ENCODE measurements at regions not wholly inside any gene's neighbourhood (a gene's known extent, or its start where the extent isn't known, plus 50 kb on each side); places are given as distances from the start of the nearest gene placed in this dataset.

DNA sequence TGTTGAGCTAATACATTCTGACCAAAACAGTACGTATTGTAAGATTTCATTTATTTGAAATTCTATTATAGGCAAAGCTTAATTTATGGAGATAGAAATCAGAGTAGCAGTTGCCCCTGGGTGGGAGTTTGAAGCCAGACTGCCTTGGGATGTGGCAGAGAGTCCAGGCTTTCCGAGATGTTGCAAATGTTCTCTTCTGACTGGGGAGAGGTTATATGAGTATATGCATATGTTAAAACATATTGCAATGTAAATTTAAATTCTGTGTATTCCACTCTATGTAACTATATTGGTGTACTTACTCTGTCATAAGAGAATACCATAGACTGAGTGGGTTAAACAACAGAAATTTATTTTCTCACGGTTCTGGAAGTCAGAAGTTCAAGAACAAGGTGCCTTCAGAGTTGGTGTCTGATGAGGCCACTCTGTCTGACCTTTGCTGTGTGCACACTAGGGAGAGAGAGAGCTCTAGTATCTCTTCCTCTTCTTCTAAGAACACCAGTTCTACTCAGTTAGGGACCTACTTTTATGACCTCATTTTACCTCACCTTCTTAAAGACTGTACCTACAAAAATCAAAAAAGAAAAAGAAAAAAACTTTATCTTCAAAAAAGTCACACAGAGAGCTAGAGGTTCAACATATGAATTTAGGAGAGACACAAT is 299.3 kb upstream of the HS3ST1 start:
- DNase-seq = no peak

DNA sequence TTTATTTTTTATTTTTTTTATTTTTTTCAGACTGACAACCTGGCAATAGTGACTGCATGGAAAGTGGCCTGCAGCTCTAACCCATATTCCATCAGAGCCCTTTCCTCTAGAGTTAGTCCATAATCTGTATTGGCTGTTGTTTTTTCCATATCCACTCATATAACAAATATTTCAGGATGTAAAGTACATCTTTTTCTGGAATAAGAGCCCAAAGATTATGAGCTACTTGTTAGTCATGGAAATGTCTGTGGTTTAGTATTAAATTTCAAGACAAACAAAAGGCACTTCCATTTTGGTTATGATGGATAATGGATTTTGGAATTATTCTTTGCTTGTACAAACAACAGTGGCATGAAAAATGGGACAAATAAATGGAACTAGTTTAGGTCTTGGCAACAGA is 296.0 kb upstream of the HS3ST1 start:
- DNase-seq = no peak

- DNase-seq = no peak
Observed at GRCh38 chr4:11722223-11722622, 293.5 kb upstream of the HS3ST1 start.

DNA sequence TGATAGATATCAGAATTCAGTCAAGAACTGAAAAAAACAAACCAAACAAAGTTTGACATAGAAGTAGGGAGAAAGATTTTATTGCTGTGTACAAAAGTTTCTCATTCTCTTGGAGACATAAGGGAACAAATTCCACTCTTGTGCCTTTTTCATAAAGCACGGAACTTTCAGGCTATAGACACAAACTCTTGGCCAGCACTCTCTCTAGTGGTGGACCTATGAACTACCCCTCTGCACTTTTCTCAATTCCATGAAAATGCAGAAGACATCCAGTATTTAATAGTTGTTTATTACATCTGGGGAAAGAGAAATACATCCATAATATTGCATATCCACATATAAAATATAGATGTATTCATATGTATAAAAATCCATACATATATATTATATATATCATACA is 291.6 kb upstream of the HS3ST1 start:
- no peak for DNase-seq

DNA sequence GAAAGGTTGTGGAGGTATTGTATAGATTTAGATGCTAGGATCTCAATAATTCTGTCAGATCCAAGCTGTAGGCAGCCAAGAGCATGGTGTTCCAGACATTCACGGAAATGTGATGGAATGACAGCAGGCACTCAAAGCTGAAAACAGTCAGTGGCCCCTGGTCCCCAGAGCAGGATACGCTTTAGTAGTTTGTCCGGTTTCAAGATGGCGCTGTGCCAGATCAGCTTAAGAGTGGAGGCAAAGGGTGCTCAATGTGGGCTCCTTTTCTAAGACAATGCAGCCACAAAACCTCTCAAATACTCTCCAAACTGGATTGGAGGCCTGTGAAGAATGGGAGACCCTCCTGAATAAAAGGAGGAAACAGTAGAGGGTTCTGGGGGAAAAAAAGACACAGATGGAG is 291.2 kb upstream of the HS3ST1 start:
- DNase-seq = no peak

DNA sequence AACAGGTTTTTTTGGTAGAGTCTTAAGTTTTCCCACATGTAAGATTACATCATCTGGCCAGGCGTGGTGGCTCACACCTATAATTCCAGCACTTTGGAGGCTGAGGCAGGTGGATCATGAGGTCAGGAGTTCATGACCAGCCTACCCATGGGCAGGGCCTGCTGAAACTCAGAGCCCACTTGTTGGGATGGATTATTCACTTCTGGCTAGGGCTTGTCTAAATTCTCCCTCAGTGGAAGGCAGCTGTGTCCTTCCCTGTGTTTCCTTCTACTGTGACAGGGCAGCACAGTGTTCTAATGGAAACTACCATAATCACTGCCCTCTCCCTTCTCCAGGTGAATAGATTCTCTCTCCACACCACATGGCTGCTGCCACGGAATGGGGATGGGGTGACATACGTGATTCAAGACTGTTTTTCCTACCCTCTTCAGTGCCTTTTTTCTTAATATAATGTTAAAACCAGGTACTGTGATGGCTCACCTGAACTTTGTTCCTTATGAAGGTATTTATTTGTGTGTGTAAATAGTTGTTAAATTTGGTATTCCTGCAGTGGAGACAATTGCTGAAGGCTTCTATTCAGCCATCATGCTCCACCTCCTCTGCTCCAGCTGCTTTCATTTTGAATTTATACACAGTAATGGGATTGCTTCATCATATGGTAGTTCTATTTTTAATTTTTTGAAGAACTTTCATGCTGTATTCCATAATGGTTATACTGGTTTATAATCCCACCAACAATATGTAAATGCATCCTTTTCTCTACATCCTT is 287.2 kb upstream of the HS3ST1 start:
- DNase-seq = no peak

GRCh38 chr4:11710453-11711093 is 281.9 kb upstream of the HS3ST1 start:
- no peak for DNase-seq

GRCh38 chr4:11704186-11704830 is 275.6 kb upstream of the HS3ST1 start:
- DNase-seq = no peak

DNA sequence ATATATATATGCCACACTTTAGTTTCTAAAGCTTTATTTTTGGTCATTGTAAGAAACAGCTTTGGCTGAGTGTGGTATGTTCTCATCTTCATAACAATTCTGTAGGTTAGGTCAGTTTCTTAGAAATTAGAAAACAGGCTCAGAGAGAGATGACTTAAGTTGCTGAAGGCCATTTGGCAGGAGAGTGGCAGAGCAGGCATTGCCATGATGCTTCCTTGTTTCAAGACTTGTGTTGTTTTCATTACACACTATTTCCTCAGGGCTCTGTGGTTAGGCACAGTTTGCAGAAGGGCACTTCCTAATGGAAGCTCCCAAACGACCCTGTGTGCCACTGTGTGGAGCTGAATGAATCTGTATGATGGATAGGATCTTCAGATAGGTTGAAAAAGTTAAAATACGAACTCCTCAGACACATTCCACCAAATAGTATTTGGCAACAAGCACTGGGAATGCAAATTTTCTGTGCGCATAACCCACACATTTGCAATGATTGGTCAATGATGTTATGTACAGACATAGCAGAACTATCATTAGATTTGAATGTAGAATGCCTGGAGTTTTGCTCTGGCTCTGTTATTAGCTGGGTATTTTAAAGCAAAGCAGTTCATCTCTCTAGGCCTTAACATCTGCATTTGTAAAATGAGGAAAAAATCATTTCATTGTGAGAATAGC is 274.3 kb upstream of the HS3ST1 start:
- no peak for DNase-seq

DNA sequence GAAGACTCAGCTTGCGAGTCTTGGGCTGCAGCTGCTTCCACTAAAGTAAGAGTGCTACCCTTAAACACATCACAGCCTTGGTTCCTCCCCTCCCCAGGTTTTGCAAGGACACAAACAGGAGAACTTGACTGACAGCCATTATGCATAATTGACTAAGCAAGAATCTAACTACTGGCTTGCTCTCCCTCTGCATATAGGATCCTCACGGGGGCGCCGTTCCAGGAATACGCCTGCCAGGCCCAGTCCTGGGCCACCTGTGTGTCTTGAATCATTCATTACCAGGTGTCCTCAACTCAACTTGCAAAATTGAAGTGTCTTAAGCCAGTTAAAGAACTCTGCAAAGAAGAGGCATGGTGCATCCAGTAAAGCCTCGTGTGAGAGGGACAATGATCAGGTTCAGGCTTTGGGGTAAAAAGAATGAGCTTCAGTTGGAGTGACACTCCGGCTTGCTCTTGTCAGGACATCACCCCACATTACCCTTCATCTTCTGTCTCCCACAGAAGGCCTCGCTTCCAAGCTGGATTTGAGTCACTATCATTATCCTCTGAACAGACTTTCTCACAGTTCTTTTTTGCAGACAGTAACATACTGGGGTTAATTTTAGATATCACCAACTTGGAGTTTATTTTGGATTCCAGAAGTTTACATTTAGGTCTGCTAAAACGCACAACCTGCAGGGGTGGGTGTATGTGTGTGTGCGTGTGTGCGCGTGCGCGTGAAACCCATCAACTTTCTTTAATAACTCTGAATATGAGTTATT is 273.5 kb upstream of the HS3ST1 start:
- no peak for DNase-seq

DNA sequence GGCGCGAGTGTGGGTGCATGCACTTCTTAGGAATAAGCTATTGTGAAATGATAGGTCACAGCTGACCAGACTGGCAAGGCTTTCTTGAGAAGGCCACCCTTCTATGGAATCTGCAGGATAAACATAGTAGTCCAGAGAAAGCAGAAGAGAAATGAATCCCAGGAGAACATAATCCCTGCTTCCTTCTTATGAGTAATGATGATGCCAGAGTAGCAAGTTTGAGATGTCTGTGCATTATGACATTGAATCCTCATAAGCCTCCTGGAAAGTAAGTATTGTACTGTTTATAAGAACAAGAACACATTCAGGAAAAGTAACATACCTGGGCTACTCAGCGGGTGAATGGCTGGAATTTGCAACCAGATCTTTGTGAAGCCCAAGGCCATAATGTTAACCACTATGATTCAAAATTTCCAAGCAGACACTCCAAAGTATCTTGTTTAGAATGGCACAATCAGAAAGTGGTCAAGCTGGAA is 272.1 kb upstream of the HS3ST1 start:
- DNase-seq = no peak

DNA sequence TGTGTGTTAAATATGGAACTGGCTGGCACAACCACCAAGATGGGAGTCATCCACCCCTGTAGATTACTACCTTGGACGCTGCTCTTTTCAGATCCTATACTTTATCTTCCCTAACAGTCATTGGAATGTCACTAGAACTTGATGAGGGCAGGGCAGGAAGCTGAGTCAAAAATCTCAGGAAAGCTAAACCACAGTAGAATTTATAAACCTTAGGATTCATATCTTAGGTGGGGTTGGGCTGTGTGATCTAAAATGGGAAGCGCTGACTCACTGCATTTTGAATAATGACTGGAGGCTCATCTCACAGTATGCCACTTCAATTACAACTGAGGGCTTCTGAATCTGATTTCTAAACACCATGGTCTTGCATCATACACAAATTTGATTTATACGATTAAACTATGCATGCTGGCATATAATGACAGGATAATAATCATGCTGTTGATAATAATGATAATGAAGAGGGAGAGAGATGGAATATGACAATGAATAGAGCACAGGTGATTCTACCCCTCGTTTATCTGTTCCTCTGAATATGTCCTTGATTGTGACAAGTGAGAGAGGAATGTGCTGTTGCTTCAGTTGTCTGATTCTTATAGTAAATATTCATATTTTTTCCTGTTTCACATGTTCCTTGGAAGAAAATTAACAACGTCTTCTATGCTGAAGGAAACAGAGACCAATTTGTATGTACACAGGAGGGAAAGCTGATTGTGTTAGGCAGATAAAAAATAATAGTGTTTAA is 270.3 kb upstream of the HS3ST1 start:
- no peak for DNase-seq

GRCh38 chr4:11698033-11698432 is 269.3 kb upstream of the HS3ST1 start:
- no peak for DNase-seq

DNA sequence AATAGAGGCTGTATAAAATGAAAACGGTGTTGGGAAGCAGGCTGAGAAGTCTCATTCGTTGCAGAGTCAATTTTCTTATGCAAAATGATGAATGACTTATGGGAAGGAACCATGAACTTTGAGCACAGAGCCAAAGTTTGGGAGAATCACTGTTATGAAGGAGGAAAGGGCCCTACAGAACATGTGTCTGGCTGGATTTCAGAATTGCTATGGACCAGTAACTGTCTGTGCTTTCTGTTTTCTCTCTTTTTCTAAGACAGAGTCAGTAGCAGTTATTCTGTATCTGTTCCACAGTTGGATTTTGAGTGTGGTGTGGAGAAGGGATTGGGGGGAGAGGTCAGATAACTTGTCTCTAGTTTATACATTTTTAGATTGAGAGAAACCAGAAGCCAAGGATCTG is 265.0 kb upstream of the HS3ST1 start:
- DNase-seq = no peak

GRCh38 chr4:11691236-11691635 is 262.5 kb upstream of the HS3ST1 start:
- DNase-seq = no peak

- DNase-seq = no peak
Observed at GRCh38 chr4:11687727-11688126, 259.0 kb upstream of the HS3ST1 start.

DNA sequence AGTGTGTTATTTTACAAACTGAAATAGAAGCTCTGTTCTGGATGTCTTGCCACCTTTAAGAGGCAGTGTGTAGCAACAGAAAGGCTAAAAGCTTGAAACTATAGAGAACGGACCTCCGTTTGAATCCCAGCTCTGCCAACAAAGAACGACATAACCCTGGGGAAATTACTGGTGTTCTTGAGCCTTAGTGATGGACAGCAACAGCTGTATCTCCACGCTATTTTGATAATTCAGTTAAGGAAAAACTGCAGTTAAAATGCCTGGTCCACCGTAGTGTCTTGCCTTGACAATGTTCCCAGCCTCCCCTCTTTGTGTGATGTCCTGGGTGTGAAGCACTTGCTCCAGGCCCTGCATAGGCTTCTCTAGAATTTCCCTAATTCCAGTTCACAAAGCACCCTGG is 256.8 kb upstream of the HS3ST1 start:
- no peak for DNase-seq

GRCh38 chr4:11675051-11675800 is 246.5 kb upstream of the HS3ST1 start:
- DNase-seq = no peak

DNA sequence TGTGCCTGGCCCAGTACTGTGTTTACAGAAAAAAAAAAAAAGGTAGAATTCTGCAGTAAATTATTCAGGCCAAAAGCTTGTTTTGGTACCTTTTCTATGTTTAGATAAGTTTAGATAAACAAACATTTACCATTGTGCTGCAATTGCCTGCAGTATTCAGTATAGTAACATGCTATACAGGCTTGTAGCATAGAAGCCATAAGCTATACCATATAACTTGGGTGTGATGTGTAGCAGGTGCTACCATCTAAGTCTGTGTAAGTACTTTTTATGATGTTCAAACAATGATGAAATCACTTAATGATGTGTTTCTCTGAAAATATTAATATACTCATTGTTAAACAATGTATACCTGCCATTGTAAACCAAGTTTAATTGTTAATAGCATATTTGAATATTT is 241.6 kb upstream of the HS3ST1 start:
- DNase-seq = no peak

DNA sequence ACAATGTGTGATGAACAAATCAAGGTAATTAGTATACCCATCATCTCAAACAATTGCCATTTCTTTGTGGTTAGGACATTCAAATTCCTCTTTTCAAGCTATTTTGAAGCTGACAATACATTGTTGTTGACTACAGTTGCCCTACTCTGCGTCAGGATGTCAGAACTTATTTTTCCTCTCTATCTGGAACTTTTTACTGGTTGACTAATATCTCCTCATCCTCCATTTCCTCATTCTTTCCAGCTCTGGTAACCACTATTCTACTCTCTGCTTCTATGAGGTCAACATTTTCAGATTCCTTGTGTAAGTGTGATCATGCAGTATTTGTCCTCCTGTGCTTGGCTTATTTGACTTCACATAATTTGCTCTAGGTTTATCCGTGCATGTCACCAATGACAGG is 240.5 kb upstream of the HS3ST1 start:
- no peak for DNase-seq

GRCh38 chr4:11663114-11663513 is 234.4 kb upstream of the HS3ST1 start:
- no peak for DNase-seq
